ENCODE measurements at regions not wholly inside any gene's neighbourhood (a gene's known extent, or its start where the extent isn't known, plus 50 kb on each side); places are given as distances from the start of the nearest gene placed in this dataset.

DNA sequence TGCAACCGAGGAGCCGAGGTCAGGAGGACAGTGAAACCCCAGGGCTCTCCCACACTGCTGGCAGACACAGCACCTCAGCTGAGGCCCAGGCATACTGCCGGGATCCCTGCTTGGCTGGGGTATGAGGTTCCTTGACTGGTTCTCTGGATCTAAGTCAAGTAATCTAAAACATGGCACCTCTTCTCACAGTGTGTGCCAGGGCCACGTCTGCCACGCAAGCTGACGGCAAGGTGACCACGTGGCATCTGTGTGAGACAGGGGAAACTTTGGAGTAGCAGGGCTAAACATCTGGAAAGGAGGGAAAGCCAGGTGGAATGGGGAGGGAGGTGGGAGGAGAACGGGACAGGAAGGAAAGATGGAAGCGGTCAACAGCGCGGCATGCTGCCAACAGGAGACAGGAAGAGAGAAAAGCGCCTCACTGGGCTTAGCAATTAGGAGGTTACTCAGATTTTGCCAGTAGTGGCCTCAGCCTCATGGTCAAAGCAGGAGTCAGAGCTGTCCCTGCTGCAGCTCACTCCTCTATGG, 103.7 kb downstream of the CXCL12 start:
- no peak for TF ChIP-seq POLR2A (IDR thresholded peaks at IDR 0.05)
- TF ChIP-seq, protein P1, sequence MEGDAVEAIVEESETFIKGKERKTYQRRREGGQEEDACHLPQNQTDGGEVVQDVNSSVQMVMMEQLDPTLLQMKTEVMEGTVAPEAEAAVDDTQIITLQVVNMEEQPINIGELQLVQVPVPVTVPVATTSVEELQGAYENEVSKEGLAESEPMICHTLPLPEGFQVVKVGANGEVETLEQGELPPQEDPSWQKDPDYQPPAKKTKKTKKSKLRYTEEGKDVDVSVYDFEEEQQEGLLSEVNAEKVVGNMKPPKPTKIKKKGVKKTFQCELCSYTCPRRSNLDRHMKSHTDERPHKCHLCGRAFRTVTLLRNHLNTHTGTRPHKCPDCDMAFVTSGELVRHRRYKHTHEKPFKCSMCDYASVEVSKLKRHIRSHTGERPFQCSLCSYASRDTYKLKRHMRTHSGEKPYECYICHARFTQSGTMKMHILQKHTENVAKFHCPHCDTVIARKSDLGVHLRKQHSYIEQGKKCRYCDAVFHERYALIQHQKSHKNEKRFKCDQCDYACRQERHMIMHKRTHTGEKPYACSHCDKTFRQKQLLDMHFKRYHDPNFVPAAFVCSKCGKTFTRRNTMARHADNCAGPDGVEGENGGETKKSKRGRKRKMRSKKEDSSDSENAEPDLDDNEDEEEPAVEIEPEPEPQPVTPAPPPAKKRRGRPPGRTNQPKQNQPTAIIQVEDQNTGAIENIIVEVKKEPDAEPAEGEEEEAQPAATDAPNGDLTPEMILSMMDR (IDR thresholded peaks at IDR 0.05): no peak
- TF ChIP-seq EP300 (IDR thresholded peaks at IDR 0.05): no peak

All from gastroesophageal sphincter (tissue), 3 donors.